Gastrocnemius medialis (tissue), 4 donors: ENCODE measurements at regions not wholly inside any gene's neighbourhood (a gene's known extent, or its start where the extent isn't known, plus 50 kb on each side); places are given as distances from the start of the nearest gene placed in this dataset.

Experiments used
- CTCF ChIP-seq, 5 experiments: fragments of 450-650 bp in 3 of 5; fragments of 200-600 bp in 2 of 5; sonication (generic) in 2 of 5; IDR thresholded peaks in 4 of 5; conservative IDR thresholded peaks in 1 of 5; 1 replicate in 4 of 5; 2 replicates in 1 of 5; pipeline ENCODE4 v1.5.1; 2016 to 2019; ENCODE audit warnings: antibody characterized with exemption in 5 of 5, mild to moderate bottlenecking in 3 of 5, moderate library complexity in 3 of 5
- POLR2A ChIP-seq, 2 donors: fragments of 450-650 bp; IDR thresholded peaks; one replicate each; pipeline ENCODE4 v1.6.1; 2017; ENCODE audit warnings: antibody characterized with exemption in 2 of 2, mild to moderate bottlenecking in 2 of 2, moderate library complexity in 2 of 2

- TF ChIP-seq POLR2A (IDR thresholded peaks at IDR 0.05) = no peak
- no peak for TF ChIP-seq CTCF (IDR thresholded peaks at IDR 0.05 in 4 of 5, conservative IDR thresholded peaks at IDR 0.05 in 1 of 5)
These were observed 311.7 kb downstream of the HIVEP2 start for GRCh38 chr6:142633317-142633716.
